ENCODE measurements at regions not wholly inside any gene's neighbourhood (a gene's known extent, or its start where the extent isn't known, plus 50 kb on each side); places are given as distances from the start of the nearest gene placed in this dataset.

GRCh38 chr1:115426231-115426771, 88.3 kb upstream of the NGF start:
- in situ Hi-C loops (cut with MboI; ENCODE audit: low sequenced_read_pairs) = no loop called here

- in situ Hi-C loops (cut with MboI; ENCODE audit: low sequenced_read_pairs) = no loop called here
Measured at GRCh38 chr1:115425442-115425841, 87.4 kb upstream of the NGF start.

- in situ Hi-C loops (cut with MboI; ENCODE audit: low sequenced_read_pairs) = no loop called here
Measured at GRCh38 chr1:115423776-115424175, 85.7 kb upstream of the NGF start.

- in situ Hi-C loops (cut with MboI; ENCODE audit: low sequenced_read_pairs) = no loop called here
Measured at GRCh38 chr1:115419571-115419970, 81.5 kb upstream of the NGF start.

GRCh38 chr1:115413621-115414020, 75.6 kb upstream of the NGF start:
- in situ Hi-C loops (cut with MboI; ENCODE audit: low sequenced_read_pairs) = no loop called here

- in situ Hi-C loops (cut with MboI; ENCODE audit: low sequenced_read_pairs) = no loop called here
Measured at GRCh38 chr1:115413208-115413607, 75.2 kb upstream of the NGF start.

GRCh38 chr1:115412733-115413132, 74.7 kb upstream of the NGF start:
- in situ Hi-C loops (cut with MboI; ENCODE audit: low sequenced_read_pairs) = no loop called here

- in situ Hi-C loops (cut with MboI; ENCODE audit: low sequenced_read_pairs) = no loop called here
Measured at GRCh38 chr1:115412286-115412685, 74.2 kb upstream of the NGF start.

- in situ Hi-C loops (cut with MboI; ENCODE audit: low sequenced_read_pairs) = no loop called here
Measured at GRCh38 chr1:115411371-115412063, 73.5 kb upstream of the NGF start.

GRCh38 chr1:115409094-115410015, 71.3 kb upstream of the NGF start:
- in situ Hi-C loops (cut with MboI; ENCODE audit: low sequenced_read_pairs) = no loop called here

GRCh38 chr1:115408533-115408932, 70.5 kb upstream of the NGF start:
- in situ Hi-C loops (cut with MboI; ENCODE audit: low sequenced_read_pairs) = no loop called here

- in situ Hi-C loops (cut with MboI; ENCODE audit: low sequenced_read_pairs) = no loop called here
Measured at GRCh38 chr1:115404911-115405310, 66.9 kb upstream of the NGF start.

GRCh38 chr1:115402753-115403184, 64.7 kb upstream of the NGF start:
- in situ Hi-C loops (cut with MboI; ENCODE audit: low sequenced_read_pairs) = no loop called here

GRCh38 chr1:115401676-115402075, 63.6 kb upstream of the NGF start:
- in situ Hi-C loops (cut with MboI; ENCODE audit: low sequenced_read_pairs) = no loop called here

GRCh38 chr1:115400891-115401290, 62.8 kb upstream of the NGF start:
- in situ Hi-C loops (cut with MboI; ENCODE audit: low sequenced_read_pairs) = no loop called here

- in situ Hi-C loops (cut with MboI; ENCODE audit: low sequenced_read_pairs) = no loop called here
Measured at GRCh38 chr1:115400426-115400825, 62.4 kb upstream of the NGF start.

- in situ Hi-C loops (cut with MboI; ENCODE audit: low sequenced_read_pairs) = no loop called here
Measured at GRCh38 chr1:115398745-115399144, 60.7 kb upstream of the NGF start.
